ENCODE measurements at regions not wholly inside any gene's neighbourhood (a gene's known extent, or its start where the extent isn't known, plus 50 kb on each side); places are given as distances from the start of the nearest gene placed in this dataset.

DNA sequence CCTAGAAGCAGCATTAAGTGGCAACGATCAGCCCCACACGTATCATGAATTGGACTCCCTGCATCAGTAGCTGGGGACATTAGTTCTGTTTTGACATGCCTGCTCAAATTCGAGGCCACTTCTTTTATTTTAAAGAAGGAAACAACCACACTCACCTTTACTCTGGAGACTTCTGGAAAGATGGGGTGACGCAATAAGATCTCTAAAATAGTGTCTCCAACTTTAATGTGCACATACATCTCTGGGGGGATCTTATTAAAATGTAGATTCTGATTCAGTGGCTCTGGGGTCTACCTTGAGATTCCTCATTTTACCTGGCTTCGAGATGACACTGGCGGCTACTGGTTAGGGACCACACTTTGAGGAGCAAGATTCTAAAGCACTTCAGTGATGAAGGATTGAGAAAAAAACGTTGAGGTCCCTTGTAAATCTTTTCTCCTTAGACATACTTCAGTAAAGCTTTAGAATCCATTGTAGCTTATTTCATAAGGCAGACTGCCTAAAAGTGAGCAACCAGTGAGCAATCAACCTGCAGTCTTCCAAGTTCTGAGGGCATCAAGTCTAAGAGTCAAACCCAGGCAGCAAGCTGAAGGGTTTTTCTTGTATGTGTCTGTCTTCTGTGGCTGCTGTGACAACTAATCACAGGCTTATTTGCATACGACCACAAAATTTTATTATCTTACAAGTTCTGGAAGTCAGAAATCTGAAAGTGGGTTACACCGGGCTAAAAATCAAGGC lies 718.6 kb upstream of the TBX3 start:
- DNase-seq: no peak
- no peak for TF ChIP-seq GATA1 (IDR thresholded peaks at IDR 0.05; ENCODE audit: low read depth, low read length)
- TF ChIP-seq POLR2A (IDR thresholded peaks at IDR 0.05; ENCODE audit: low read length): no peak

DNA sequence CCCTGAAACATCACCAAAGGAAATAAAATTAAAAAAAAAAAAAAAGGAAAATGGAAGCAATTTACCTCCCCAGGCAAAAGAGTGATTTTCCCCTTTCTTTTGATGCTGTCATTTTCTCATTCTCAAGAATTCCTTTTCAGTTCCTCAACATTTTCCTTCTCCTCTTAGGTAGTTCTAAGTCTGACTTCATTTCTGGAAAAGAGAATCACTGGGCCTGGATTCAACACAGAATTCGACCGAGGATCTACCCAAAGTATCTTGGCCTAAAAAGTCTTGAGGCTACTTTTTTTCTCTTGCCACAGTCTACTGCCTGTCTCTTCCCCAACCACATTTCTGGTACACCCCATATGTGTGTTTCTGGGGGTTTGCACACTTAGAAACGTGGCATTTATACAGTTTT lies 717.8 kb upstream of the TBX3 start:
- no peak for DNase-seq
- no peak for TF ChIP-seq GATA1 (IDR thresholded peaks at IDR 0.05; ENCODE audit: low read depth, low read length)
- no peak for TF ChIP-seq POLR2A (IDR thresholded peaks at IDR 0.05; ENCODE audit: low read length)

- no peak for DNase-seq
- TF ChIP-seq POLR2A (IDR thresholded peaks at IDR 0.05; ENCODE audit: low read length) (no peak), GATA1 (IDR thresholded peaks at IDR 0.05; ENCODE audit: low read depth, low read length) (no peak)
These were observed 716.0 kb upstream of the TBX3 start for GRCh38 chr12:115400011-115400410.

DNA sequence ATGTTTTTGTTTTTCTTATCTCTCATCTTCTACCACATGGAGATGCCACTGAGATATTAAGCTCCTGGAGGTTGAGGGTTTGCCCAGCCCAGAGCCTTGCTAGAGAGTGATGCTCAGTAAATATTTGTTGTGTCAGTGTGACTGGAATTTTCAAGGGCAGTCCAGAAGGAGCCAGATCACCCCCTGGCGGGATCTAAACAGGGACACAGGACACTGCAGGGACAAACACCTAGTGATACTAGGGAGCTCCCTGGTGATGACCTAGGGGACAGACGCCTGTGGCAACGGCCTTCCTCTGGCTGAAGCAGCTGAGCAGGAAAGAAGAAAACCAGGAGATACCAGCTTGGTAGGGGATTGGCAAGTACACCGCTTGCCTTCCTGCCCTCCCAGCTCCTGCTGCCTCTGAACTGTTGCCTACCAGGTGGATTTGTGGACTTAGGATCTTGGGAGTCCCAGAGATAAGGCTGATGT lies 714.4 kb upstream of the TBX3 start:
- TF ChIP-seq GATA1 (IDR thresholded peaks at IDR 0.05; ENCODE audit: low read depth, low read length): no peak
- no peak for TF ChIP-seq POLR2A (IDR thresholded peaks at IDR 0.05; ENCODE audit: low read length)
- DNase-seq: no peak

DNA sequence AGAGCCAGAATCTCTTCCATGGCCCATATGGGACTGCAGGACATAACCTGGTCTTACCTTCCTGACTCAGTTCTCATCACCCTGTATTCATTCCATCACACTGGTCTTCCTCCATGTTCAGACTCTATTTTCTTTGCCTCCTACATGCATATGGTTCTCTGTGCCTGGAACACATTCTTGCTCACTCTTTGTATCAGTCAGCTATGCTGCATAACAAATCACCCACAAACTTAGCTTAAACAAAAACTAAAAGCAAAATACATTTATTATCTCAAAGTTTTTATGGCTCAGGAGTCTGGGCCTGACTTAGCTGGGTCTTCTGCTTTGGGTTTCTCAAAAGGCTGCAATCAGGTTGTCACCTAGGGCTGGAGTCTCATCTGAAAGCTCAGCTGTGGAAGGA lies 712.6 kb upstream of the TBX3 start:
- DNase-seq: no peak
- TF ChIP-seq POLR2A (IDR thresholded peaks at IDR 0.05; ENCODE audit: low read length): no peak
- no peak for TF ChIP-seq GATA1 (IDR thresholded peaks at IDR 0.05; ENCODE audit: low read depth, low read length)

GRCh38 chr12:115394496-115395220 lies 710.7 kb upstream of the TBX3 start:
- no peak for DNase-seq
- TF ChIP-seq GATA1 (IDR thresholded peaks at IDR 0.05; ENCODE audit: low read depth, low read length) (no peak), POLR2A (IDR thresholded peaks at IDR 0.05; ENCODE audit: low read length) (no peak)

DNA sequence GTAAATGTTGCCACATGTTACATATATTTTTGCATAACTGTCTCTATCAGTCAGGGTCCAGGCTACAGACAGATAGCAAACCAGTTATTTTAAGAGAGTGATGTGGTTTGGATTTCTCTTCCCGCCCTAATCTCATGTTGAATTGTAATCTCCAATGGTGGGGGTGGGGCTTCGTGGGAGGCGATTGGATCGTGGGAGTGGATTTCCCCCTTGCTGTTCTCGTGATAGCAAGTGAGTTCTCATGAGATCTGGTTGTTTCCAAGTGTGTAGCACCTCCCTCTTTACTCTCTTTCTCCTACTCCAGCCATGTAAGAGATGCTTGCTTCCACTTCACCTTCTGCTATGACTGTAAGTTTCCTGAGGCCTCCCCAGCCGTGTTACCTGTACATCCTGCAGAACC lies 704.2 kb upstream of the TBX3 start:
- no peak for DNase-seq
- TF ChIP-seq POLR2A (IDR thresholded peaks at IDR 0.05; ENCODE audit: low read length): no peak
- no peak for TF ChIP-seq GATA1 (IDR thresholded peaks at IDR 0.05; ENCODE audit: low read depth, low read length)

DNA sequence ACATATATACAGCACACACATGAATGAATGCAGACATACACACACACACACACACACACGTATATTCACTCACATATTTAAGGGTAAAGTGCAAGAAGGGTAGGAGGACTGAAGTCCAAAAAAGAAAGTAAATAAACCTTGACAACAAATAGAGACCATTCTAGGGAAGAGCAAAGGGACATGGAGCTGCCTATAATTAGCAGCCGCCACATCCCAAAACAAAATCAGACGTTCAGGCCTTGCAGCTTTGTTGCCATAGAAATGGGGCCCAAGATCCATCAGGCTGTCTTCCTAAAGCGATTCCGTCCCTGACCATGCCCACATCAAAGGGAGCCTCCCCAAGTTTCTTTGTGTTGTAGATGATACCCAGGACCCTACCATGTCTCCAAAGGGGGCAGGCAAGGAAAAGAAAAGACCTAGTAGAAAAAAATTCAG lies 703.5 kb upstream of the TBX3 start:
- no peak for DNase-seq
- TF ChIP-seq GATA1 (IDR thresholded peaks at IDR 0.05; ENCODE audit: low read depth, low read length) (no peak), POLR2A (IDR thresholded peaks at IDR 0.05; ENCODE audit: low read length) (no peak)

DNA sequence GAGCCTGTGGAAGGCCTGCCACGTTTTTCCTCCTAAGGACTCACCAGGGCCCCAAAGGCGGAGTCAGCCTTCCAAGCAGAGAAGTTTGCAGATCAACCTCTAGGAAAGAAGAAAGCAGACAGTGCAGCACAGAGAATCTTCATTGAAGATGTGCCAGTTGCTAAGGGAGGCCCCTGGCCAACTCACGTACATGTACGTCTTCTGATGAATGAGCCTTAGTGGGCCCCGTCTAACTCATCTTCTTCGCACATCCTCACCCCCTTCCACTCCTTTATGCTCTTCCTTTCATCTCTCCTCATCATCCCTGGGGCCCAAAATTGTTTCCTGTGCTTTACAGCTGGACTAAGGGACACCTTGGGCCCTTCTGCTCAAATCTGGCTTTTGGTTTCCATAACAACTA lies 703.0 kb upstream of the TBX3 start:
- TF ChIP-seq GATA1 (IDR thresholded peaks at IDR 0.05; ENCODE audit: low read depth, low read length) (no peak), POLR2A (IDR thresholded peaks at IDR 0.05; ENCODE audit: low read length) (no peak)
- DNase-seq: no peak

- TF ChIP-seq GATA1 (IDR thresholded peaks at IDR 0.05; ENCODE audit: low read depth, low read length) (no peak), POLR2A (IDR thresholded peaks at IDR 0.05; ENCODE audit: low read length) (no peak)
- no peak for DNase-seq
These were observed 701.2 kb upstream of the TBX3 start for GRCh38 chr12:115385141-115385540.

DNA sequence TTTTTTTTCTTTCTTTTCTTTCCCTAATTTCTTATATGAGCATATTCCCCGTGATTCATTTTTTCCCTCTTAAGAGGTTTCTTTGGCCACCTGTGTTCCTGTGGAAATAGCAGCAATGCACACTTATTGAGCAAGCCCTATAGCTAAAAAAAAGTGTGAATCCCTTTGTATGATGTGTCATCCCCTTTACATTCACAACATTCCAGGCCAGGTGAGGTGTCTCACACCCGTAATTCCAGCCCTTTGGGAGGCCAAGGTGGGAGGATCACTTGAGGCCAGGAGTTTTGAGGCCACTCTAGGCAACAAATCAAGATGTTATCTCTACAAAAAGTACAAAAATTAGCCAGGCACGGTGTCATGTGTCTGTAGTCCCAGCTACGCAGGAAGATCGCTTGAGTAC lies 700.4 kb upstream of the TBX3 start:
- no peak for DNase-seq
- no peak for TF ChIP-seq GATA1 (IDR thresholded peaks at IDR 0.05; ENCODE audit: low read depth, low read length)
- no peak for TF ChIP-seq POLR2A (IDR thresholded peaks at IDR 0.05; ENCODE audit: low read length)

DNA sequence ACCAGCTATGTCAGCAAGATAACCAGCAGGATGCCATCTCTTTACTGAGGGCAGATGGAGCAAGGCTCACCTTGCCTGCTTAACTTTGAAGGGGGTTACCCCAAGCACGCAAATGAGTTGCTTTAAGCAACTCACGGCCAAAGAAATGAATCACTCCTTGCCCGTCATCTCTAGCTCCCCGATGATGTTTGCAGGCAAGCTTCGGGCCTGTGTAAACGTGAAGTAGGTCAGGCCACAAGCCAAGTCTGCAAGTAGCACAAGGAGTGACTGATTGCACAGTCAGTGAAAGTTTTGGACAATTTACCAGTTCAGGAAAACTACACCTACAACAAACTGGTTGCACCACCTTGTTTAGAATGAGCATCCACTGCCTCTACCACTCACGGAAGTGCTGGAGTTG lies 699.7 kb upstream of the TBX3 start:
- DNase-seq: no peak
- TF ChIP-seq GATA1 (IDR thresholded peaks at IDR 0.05; ENCODE audit: low read depth, low read length) (no peak), POLR2A (IDR thresholded peaks at IDR 0.05; ENCODE audit: low read length) (no peak)

DNA sequence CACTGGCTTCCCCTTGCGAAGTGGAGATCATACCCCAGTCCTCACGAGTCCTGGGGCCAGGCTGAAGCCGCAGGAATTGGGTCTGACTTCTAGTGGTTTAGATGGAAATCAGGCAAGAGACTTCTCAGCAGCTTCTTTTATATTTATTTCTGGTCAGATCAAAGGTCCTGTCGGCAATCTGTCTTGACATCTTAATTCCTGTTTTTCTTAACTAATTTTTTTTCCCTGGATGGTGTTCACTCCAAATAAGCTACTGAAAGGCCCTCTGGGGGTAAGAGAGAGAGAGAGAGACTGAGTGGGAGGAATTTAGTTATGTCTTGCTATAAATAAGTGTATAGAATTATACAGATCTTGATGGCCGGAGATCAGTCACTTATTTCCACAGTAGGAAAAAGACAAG lies 698.7 kb upstream of the TBX3 start:
- no peak for DNase-seq

GRCh38 chr12:115380546-115381120 lies 696.7 kb upstream of the TBX3 start:
- TF ChIP-seq GATA1 (IDR thresholded peaks at IDR 0.05; ENCODE audit: low read depth, low read length) (no peak), POLR2A (IDR thresholded peaks at IDR 0.05; ENCODE audit: low read length) (no peak)
- no peak for DNase-seq

More for the DNA sequence above, 698.7 kb upstream of the TBX3 start:
- TF ChIP-seq POLR2A (IDR thresholded peaks at IDR 0.05; ENCODE audit: low read length): no peak
- no peak for TF ChIP-seq GATA1 (IDR thresholded peaks at IDR 0.05; ENCODE audit: low read depth, low read length)

Measured in erythroblast (primary cell).